PFSK-1 (cell line): ENCODE measurements at regions not wholly inside any gene's neighbourhood (a gene's known extent, or its start where the extent isn't known, plus 50 kb on each side); places are given as distances from the start of the nearest gene placed in this dataset.

Experiments used
- FOXP2 ChIP-seq: optimal IDR thresholded peaks from 2 replicates; pipeline ENCODE3; 2011; ENCODE audit warnings: borderline replicate concordance, control low read depth, inconsistent platforms; ENCODE audit not compliant: insufficient read depth; ENCODE audit errors: extremely low read length, extremely low read depth
- POLR2AphosphoS5 ChIP-seq: IDR thresholded peaks from 2 replicates; pipeline ENCODE4 v1.6.1; 2012; ENCODE audit warnings: low read depth, mild to moderate bottlenecking, control low read depth, low read length, moderate library complexity
- SIN3A ChIP-seq: IDR thresholded peaks from 2 replicates; pipeline ENCODE4 v1.6.1; 2012; ENCODE audit warnings: mild to moderate bottlenecking, low read length, moderate library complexity, borderline replicate concordance; ENCODE audit not compliant: insufficient read depth
- TAF1 ChIP-seq: IDR thresholded peaks from 2 replicates; pipeline ENCODE4 v1.6.1; 2012; ENCODE audit warnings: low read length, control low read depth, borderline replicate concordance; ENCODE audit not compliant: insufficient read depth
- TF ChIP-seq, protein P1 (sequence below), 2 experiments: IDR thresholded peaks; 2 replicates each; pipeline versions ENCODE4 v1.6.1 to v1.8.0; 2011 to 2012; ENCODE audit warnings: low read depth in 2 of 2, low read length in 2 of 2, control low read depth in 1 of 2, inconsistent platforms in 1 of 2, mild to moderate bottlenecking in 1 of 2, moderate library complexity in 1 of 2; ENCODE audit not compliant: insufficient read depth in 1 of 2

DNA sequence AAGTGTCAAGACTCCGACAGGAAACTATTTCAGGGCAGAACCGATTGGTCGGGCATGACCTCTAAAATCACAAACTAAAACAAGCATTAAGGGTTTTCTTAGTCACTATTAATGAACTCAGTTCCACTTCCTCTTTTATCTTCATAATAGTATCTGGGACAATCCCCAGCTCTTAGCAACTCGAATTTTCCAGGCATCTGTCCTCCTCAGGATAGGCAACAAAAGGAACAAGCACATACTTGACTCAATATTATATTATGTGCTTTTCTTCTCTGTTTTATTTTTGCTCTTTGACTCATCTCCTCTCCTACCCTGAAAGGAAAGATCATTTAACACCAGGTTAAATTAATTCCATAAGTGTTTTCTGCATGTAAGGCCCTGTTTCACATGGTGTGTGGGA, 638.3 kb upstream of the TBX3 start:
- TF ChIP-seq, protein P1, sequence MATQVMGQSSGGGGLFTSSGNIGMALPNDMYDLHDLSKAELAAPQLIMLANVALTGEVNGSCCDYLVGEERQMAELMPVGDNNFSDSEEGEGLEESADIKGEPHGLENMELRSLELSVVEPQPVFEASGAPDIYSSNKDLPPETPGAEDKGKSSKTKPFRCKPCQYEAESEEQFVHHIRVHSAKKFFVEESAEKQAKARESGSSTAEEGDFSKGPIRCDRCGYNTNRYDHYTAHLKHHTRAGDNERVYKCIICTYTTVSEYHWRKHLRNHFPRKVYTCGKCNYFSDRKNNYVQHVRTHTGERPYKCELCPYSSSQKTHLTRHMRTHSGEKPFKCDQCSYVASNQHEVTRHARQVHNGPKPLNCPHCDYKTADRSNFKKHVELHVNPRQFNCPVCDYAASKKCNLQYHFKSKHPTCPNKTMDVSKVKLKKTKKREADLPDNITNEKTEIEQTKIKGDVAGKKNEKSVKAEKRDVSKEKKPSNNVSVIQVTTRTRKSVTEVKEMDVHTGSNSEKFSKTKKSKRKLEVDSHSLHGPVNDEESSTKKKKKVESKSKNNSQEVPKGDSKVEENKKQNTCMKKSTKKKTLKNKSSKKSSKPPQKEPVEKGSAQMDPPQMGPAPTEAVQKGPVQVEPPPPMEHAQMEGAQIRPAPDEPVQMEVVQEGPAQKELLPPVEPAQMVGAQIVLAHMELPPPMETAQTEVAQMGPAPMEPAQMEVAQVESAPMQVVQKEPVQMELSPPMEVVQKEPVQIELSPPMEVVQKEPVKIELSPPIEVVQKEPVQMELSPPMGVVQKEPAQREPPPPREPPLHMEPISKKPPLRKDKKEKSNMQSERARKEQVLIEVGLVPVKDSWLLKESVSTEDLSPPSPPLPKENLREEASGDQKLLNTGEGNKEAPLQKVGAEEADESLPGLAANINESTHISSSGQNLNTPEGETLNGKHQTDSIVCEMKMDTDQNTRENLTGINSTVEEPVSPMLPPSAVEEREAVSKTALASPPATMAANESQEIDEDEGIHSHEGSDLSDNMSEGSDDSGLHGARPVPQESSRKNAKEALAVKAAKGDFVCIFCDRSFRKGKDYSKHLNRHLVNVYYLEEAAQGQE (IDR thresholded peaks at IDR 0.05; ENCODE audit: insufficient read depth in 1 of 2, low read depth in 2 of 2, low read length in 2 of 2), result no peak
- TF ChIP-seq POLR2AphosphoS5, result no peak
- TF ChIP-seq SIN3A, result no peak
- no peak for TF ChIP-seq TAF1
- TF ChIP-seq FOXP2, result no peak
